K562 (cell line): ENCODE measurements at regions not wholly inside any gene's neighbourhood (a gene's known extent, or its start where the extent isn't known, plus 50 kb on each side); places are given as distances from the start of the nearest gene placed in this dataset.
A peak's percentile ranks its signal among the peaks of the same experiment; 100 is the strongest.

Source experiments
- CREM ChIP-seq: IDR thresholded peaks from 2 replicates; pipeline ENCODE4 v1.6.1; 2014; ENCODE audit warnings: antibody characterized with exemption, low read depth
- CTCF ChIP-seq, 3 experiments: IDR thresholded peaks in 2 of 3; conservative IDR thresholded peaks in 1 of 3; 2 replicates each; pipeline ENCODE4 v1.5.1; 2011 to 2012; ENCODE audit warnings: low read length in 3 of 3, mild to moderate bottlenecking in 3 of 3, control low read depth in 2 of 3, improper control_type of control experiment in 1 of 3, inconsistent platforms in 1 of 3, low read depth in 1 of 3, mixed read lengths in 1 of 3, moderate library complexity in 1 of 3; ENCODE audit not compliant: insufficient read depth in 2 of 3
- E2F1 ChIP-seq: sonication (generic); formaldehyde crosslinking; IDR thresholded peaks from 2 replicates; pipeline ENCODE4 v1.8.1; 2023; ENCODE audit warnings: mild to moderate bottlenecking, missing genetic modification reagents, moderate library complexity
- EHMT2 ChIP-seq: fragments of 450-650 bp; IDR thresholded peaks from 2 replicates; pipeline ENCODE4 v1.6.1; 2018; ENCODE audit warnings: antibody characterized with exemption
- EP300 ChIP-seq: IDR thresholded peaks from 2 replicates; pipeline ENCODE4 v1.6.1; 2012; ENCODE audit warnings: low read length, improper control_type of control experiment
- ESRRA ChIP-seq: fragments of 450-650 bp; IDR thresholded peaks from 2 replicates; pipeline ENCODE4 v1.6.1; 2014; ENCODE audit warnings: low read depth, mild to moderate bottlenecking, moderate library complexity, borderline replicate concordance
- FOXJ2 ChIP-seq: fragments of 200-800 bp; sonication (Bioruptor generic); IDR thresholded peaks from 2 replicates; pipeline ENCODE4 v1.6.1; 2016; ENCODE audit warnings: missing genetic modification characterization, missing compliant biosample characterization
- POLR2A ChIP-seq: fragments of 450-650 bp; conservative IDR thresholded peaks from 2 replicates; pipeline ENCODE4 v1.6.1; 2016
- USF2 ChIP-seq: sonication (generic); formaldehyde crosslinking; IDR thresholded peaks from 2 replicates; pipeline ENCODE4 v1.5.0; 2020; ENCODE audit warnings: missing genetic modification reagents
- VEZF1 ChIP-seq: fragments of 200-800 bp; sonication (Bioruptor generic); IDR thresholded peaks from 2 replicates; pipeline ENCODE4 v1.6.1; 2017; ENCODE audit warnings: missing genetic modification characterization, missing compliant biosample characterization

- TF ChIP-seq CTCF (IDR thresholded peaks at IDR 0.05 in 2 of 3, conservative IDR thresholded peaks at IDR 0.05 in 1 of 3; ENCODE audit: insufficient read depth in 2 of 3, low read depth in 1 of 3, low read length in 3 of 3) (no peak), VEZF1 (CRISPR knock-in tag) (no peak), FOXJ2 (tag) (peak; percentile 62; the same call in 1 of the 2 replicates), POLR2A (no peak), EP300 (0 out of 2 replicates have a peak, but pooled peaks have one; percentile 27), E2F1 (no peak), EHMT2 (no peak), USF2 (CRISPR knock-in tag) (no peak), CREM (peak; percentile 28; the same call in 1 of the 2 replicates), ESRRA (no peak)
Observed at GRCh38 chr2:156385242-156385641, 50.9 kb upstream of the GPD2 start.
